ENCODE measurements at regions not wholly inside any gene's neighbourhood (a gene's known extent, or its start where the extent isn't known, plus 50 kb on each side); places are given as distances from the start of the nearest gene placed in this dataset.

DNA sequence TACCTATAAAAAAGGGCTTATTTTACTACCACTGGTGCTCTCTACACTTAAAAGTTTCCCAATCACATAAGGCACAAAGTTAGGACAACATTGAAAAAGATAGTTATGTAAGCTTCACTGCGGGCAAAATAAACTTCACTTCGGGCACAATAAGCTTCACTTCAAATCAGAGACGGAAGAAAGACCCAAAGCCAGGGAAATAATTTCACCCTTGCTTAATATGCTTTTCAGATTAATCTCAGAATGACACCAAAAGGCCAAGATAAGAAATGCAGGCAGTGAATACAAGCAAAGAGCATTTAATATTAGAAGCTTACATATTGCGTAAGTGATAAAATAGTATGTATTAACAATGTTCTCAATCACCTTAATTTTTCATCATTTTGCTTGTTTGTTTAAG lies 444.2 kb downstream of the SETD4 start:
- in situ Hi-C loops (cut with HindIII; ENCODE audit: extremely low pct_ligation_motif_present, low pct_unique_long_range_greater_than_20kb) (no loop called here), intact Hi-C loops (cut with micrococcal nuclease; ENCODE audit: unreplicated experiment) (no loop called here)
- no peak overlapping the region for H3K4me3 ChIP-seq (replicated peaks in 1 of 3; ENCODE audit: insufficient read depth in 1 of 3, low read depth in 2 of 3, low read length in 3 of 3)
- H3K4me1 ChIP-seq (ENCODE audit: insufficient read depth, low read length): no peaks in the 10 kb centered on the region
- TF ChIP-seq CEBPB (IDR thresholded peaks at IDR 0.05; ENCODE audit: borderline replicate concordance, low read depth, low read length) (peak; percentile 51), ZSCAN20 (CRISPR knock-in tag; IDR thresholded peaks at IDR 0.05; ENCODE audit: borderline replicate concordance) (no peak), BRCA1 (CRISPR knock-in tag; IDR thresholded peaks at IDR 0.05) (no peak), FIP1L1 (IDR thresholded peaks at IDR 0.05; ENCODE audit: borderline replicate concordance, insufficient read depth, low read depth, low read length) (no peak), SMAD1 (CRISPR knock-in tag; IDR thresholded peaks at IDR 0.05; ENCODE audit: borderline replicate concordance, low read depth) (no peak), U2AF1 (optimal IDR thresholded peaks at IDR 0.05; ENCODE audit: low read depth, low read length) (no peak), STAG1 (CRISPR knock-in tag; IDR thresholded peaks at IDR 0.05) (peak; percentile 24; the same call in 1 of the 2 replicates), ZKSCAN1 (IDR thresholded peaks at IDR 0.05; ENCODE audit: low read length) (no peak)
- TF ChIP-seq, protein P1, sequence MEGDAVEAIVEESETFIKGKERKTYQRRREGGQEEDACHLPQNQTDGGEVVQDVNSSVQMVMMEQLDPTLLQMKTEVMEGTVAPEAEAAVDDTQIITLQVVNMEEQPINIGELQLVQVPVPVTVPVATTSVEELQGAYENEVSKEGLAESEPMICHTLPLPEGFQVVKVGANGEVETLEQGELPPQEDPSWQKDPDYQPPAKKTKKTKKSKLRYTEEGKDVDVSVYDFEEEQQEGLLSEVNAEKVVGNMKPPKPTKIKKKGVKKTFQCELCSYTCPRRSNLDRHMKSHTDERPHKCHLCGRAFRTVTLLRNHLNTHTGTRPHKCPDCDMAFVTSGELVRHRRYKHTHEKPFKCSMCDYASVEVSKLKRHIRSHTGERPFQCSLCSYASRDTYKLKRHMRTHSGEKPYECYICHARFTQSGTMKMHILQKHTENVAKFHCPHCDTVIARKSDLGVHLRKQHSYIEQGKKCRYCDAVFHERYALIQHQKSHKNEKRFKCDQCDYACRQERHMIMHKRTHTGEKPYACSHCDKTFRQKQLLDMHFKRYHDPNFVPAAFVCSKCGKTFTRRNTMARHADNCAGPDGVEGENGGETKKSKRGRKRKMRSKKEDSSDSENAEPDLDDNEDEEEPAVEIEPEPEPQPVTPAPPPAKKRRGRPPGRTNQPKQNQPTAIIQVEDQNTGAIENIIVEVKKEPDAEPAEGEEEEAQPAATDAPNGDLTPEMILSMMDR (CRISPR knock-in tag; IDR thresholded peaks at IDR 0.05): 0 out of 2 replicates have a peak, but pooled peaks have one; percentile 9
- TF ChIP-seq, protein P2, sequence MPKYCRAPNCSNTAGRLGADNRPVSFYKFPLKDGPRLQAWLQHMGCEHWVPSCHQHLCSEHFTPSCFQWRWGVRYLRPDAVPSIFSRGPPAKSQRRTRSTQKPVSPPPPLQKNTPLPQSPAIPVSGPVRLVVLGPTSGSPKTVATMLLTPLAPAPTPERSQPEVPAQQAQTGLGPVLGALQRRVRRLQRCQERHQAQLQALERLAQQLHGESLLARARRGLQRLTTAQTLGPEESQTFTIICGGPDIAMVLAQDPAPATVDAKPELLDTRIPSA (CRISPR knock-in tag; IDR thresholded peaks at IDR 0.05; ENCODE audit: borderline replicate concordance): no peak
- TF ChIP-seq, protein P3, sequence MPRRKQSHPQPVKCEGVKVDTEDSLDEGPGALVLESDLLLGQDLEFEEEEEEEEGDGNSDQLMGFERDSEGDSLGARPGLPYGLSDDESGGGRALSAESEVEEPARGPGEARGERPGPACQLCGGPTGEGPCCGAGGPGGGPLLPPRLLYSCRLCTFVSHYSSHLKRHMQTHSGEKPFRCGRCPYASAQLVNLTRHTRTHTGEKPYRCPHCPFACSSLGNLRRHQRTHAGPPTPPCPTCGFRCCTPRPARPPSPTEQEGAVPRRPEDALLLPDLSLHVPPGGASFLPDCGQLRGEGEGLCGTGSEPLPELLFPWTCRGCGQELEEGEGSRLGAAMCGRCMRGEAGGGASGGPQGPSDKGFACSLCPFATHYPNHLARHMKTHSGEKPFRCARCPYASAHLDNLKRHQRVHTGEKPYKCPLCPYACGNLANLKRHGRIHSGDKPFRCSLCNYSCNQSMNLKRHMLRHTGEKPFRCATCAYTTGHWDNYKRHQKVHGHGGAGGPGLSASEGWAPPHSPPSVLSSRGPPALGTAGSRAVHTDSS (CRISPR knock-in tag; conservative IDR thresholded peaks at IDR 0.05): no peak
- TF ChIP-seq, protein P4, sequence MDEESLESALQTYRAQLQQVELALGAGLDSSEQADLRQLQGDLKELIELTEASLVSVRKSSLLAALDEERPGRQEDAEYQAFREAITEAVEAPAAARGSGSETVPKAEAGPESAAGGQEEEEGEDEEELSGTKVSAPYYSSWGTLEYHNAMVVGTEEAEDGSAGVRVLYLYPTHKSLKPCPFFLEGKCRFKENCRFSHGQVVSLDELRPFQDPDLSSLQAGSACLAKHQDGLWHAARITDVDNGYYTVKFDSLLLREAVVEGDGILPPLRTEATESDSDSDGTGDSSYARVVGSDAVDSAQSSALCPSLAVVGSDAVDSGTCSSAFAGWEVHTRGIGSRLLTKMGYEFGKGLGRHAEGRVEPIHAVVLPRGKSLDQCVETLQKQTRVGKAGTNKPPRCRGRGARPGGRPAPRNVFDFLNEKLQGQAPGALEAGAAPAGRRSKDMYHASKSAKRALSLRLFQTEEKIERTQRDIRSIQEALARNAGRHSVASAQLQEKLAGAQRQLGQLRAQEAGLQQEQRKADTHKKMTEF (CRISPR knock-in tag; IDR thresholded peaks at IDR 0.05): no peak
- TF ChIP-seq, protein P5, sequence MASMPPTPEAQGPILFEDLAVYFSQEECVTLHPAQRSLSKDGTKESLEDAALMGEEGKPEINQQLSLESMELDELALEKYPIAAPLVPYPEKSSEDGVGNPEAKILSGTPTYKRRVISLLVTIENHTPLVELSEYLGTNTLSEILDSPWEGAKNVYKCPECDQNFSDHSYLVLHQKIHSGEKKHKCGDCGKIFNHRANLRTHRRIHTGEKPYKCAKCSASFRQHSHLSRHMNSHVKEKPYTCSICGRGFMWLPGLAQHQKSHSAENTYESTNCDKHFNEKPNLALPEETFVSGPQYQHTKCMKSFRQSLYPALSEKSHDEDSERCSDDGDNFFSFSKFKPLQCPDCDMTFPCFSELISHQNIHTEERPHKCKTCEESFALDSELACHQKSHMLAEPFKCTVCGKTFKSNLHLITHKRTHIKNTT (CRISPR knock-in tag; IDR thresholded peaks at IDR 0.05): no peak
- H3K4me2 ChIP-seq (ENCODE audit: low read depth, low read length): no peak overlapping the region
- ATAC-seq (no peak), FAIRE-seq (no peak), DNase-seq (ENCODE audit: low spot score) (no peak)
- 49% methylated on average over 4 of the region's 4 CpGs for WGBS (ENCODE audit: low lambda C conversion rate)
- H3K9me3 ChIP-seq (ENCODE audit: low read length): no peaks in the 10 kb centered on the region
- H2AFZ ChIP-seq (ENCODE audit: low read length): no peak overlapping the region
- no peaks in the 10 kb centered on the region for H4K20me1 ChIP-seq (ENCODE audit: insufficient read depth, low read length)
- BruUV-seq (replicated peaks): no TSS peak
- H3K9ac ChIP-seq (ENCODE audit: insufficient read depth, low read depth, low read length): no peak overlapping the region
- H3K27me3 ChIP-seq (ENCODE audit: control insufficient read depth in 1 of 2, insufficient read depth in 2 of 2, low read length in 2 of 2): no peaks in the 10 kb centered on the region
- H3K27ac ChIP-seq (ENCODE audit: extremely low read length, insufficient read depth, low read length): no peak overlapping the region
- ChIA-PET CTCF (ENCODE audit: low intra/inter-chr PET ratio, low total read pairs) (no interaction called here), POLR2A (no interaction called here)
- H3K36me3 ChIP-seq (replicated peaks in 1 of 2; ENCODE audit: control insufficient read depth in 1 of 2, insufficient read depth in 2 of 2, low read length in 2 of 2): no peaks in the 10 kb centered on the region
- no peaks in the 10 kb centered on the region for H3K79me2 ChIP-seq (ENCODE audit: insufficient read depth, low read length)

All from HepG2 (cell line).